DND-41 (cell line): ENCODE measurements at regions not wholly inside any gene's neighbourhood (a gene's known extent, or its start where the extent isn't known, plus 50 kb on each side); places are given as distances from the start of the nearest gene placed in this dataset.

Source experiments
- ATAC-seq: fragments of 200-7000 bp; cut with Tn5 transposase; 3 replicates; pipeline ENCODE4 v1.9.1; 2021; ENCODE audit warnings: low read depth; ENCODE audit not compliant: insufficient read depth
- DNase-seq: peaks from one replicate; pipeline ENCODE4 v3.0.0-alpha.2; 2020
- H2AFZ ChIP-seq: 2 replicates; pipeline ENCODE4 v1.6.0; 2012; ENCODE audit warnings: low read depth, low read length
- H3K27ac ChIP-seq: 2 replicates; pipeline ENCODE4 v1.5.1; 2012; ENCODE audit warnings: low read length, inconsistent platforms
- H3K27me3 ChIP-seq: fragments of 200-600 bp; sonication (generic); 2 replicates; pipeline ENCODE4 v1.6.0; 2012; ENCODE audit warnings: low read length, mild to moderate bottlenecking, inconsistent platforms; ENCODE audit not compliant: insufficient read depth, poor library complexity
- H3K36me3 ChIP-seq: 2 replicates; pipeline ENCODE4 v1.5.1; 2012; ENCODE audit warnings: low read length, inconsistent platforms; ENCODE audit not compliant: insufficient read depth
- H3K4me1 ChIP-seq: 2 replicates; pipeline ENCODE4 v1.5.1; 2012; ENCODE audit warnings: mild to moderate bottlenecking, low read length; ENCODE audit not compliant: insufficient read depth
- H3K4me2 ChIP-seq: 2 replicates; pipeline ENCODE4 v1.6.0; 2012; ENCODE audit warnings: mild to moderate bottlenecking, moderate library complexity, low read length, inconsistent platforms; ENCODE audit not compliant: insufficient read depth
- H3K4me3 ChIP-seq, 2 experiments: fragments of 200-600 bp in 1 of 2; shearing (Covaris generic) in 1 of 2; 2 replicates each; pipeline ENCODE4 v1.5.1; 2012 to 2016; ENCODE audit warnings: inconsistent platforms in 2 of 2, low read length in 2 of 2, mild to moderate bottlenecking in 2 of 2, low read depth in 1 of 2, moderate library complexity in 1 of 2
- H3K79me2 ChIP-seq: 2 replicates; pipeline ENCODE4 v1.6.0; 2012; ENCODE audit warnings: low read length, inconsistent platforms; ENCODE audit not compliant: insufficient read depth
- H3K9ac ChIP-seq: 2 replicates; pipeline ENCODE4 v1.6.0; 2012; ENCODE audit warnings: low read depth, mild to moderate bottlenecking, inconsistent platforms, low read length, moderate library complexity
- H3K9me3 ChIP-seq: 2 replicates; pipeline ENCODE4 v1.5.1; 2012; ENCODE audit warnings: low read length, moderate library complexity, mild to moderate bottlenecking, inconsistent platforms; ENCODE audit not compliant: insufficient read depth, severe bottlenecking
- H4K20me1 ChIP-seq: 2 replicates; pipeline ENCODE4 v1.6.0; 2012; ENCODE audit warnings: low read length; ENCODE audit not compliant: insufficient read depth
- EZH2 ChIP-seq: IDR thresholded peaks from 3 replicates; pipeline ENCODE4 v1.6.1; 2012; ENCODE audit warnings: borderline replicate concordance, low read depth, mild to moderate bottlenecking, moderate library complexity, low read length, inconsistent platforms; ENCODE audit not compliant: severe bottlenecking
- TF ChIP-seq, protein P1 (sequence below): IDR thresholded peaks from 2 replicates; pipeline ENCODE4 v1.5.1; 2012; ENCODE audit warnings: borderline replicate concordance, low read length, moderate library complexity, mild to moderate bottlenecking; ENCODE audit not compliant: poor library complexity, severe bottlenecking; ENCODE audit errors: extremely low read depth

DNA sequence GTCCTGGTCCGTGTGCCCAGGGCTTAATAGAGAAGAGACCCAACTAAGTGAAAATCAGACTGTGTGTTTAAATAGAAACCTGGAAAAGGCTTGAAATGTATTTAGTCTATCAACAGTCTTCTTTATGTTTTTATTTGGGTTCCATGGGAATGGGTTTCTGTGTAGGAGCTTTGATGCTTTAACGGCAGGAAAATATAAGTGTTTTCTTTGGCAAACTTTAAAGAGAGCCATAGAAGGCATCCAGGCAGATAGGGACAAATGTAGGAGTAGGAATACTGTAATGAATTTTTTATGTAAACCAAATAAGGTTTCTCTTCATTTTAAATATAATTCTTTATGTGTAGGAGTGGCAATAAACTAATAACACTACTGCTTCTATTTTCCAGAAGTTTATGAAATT lies 989.0 kb downstream of the GATA3 start:
- Histone ChIP-seq H4K20me1 (no peaks in the 10 kb centered on the region), H3K79me2 (no peaks in the 10 kb centered on the region), H3K4me1 (no peaks in the 10 kb centered on the region), H3K27ac (no peak overlapping the region), H3K4me3 (no peak overlapping the region), H3K36me3 (no peaks in the 10 kb centered on the region), H3K9me3 (peaks cover 2% of the 10 kb centered on the region), H3K27me3 (no peaks in the 10 kb centered on the region), H3K4me2 (no peak overlapping the region), H2AFZ (no peak overlapping the region), H3K9ac (no peak overlapping the region)
- DNase-seq, result no peak
- TF ChIP-seq, protein P1, sequence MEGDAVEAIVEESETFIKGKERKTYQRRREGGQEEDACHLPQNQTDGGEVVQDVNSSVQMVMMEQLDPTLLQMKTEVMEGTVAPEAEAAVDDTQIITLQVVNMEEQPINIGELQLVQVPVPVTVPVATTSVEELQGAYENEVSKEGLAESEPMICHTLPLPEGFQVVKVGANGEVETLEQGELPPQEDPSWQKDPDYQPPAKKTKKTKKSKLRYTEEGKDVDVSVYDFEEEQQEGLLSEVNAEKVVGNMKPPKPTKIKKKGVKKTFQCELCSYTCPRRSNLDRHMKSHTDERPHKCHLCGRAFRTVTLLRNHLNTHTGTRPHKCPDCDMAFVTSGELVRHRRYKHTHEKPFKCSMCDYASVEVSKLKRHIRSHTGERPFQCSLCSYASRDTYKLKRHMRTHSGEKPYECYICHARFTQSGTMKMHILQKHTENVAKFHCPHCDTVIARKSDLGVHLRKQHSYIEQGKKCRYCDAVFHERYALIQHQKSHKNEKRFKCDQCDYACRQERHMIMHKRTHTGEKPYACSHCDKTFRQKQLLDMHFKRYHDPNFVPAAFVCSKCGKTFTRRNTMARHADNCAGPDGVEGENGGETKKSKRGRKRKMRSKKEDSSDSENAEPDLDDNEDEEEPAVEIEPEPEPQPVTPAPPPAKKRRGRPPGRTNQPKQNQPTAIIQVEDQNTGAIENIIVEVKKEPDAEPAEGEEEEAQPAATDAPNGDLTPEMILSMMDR, result no peak
- ATAC-seq, result no peak

DNA sequence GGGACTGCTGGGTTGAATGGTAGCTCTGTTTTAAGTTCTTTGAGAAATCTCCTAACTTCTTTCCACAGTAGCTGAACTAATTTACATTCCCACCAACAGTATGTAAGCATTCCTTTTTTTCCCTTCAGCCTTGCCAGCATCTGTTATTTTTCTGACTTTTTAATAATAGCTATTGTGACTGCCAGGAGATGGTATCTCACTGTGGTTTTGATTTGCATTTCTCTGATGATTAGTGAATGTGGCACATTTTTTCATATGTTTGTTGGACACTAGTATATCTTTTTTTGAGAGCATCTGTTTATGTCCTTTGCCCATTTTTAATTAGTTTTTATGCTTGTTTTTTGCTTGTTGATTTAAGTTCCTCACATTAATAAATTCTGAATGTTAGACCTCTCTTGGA lies 990.8 kb downstream of the GATA3 start:
- no peak overlapping the region for H3K27ac ChIP-seq
- no peaks in the 10 kb centered on the region for H3K79me2 ChIP-seq
- H3K9ac ChIP-seq, result no peak overlapping the region
- H4K20me1 ChIP-seq, result no peaks in the 10 kb centered on the region
- H2AFZ ChIP-seq, result no peak overlapping the region
- no peaks in the 10 kb centered on the region for H3K36me3 ChIP-seq
- no peak overlapping the region for H3K4me3 ChIP-seq
- DNase-seq (no peak), ATAC-seq (no peak)
- TF ChIP-seq, protein P1, result no peak
- no peaks in the 10 kb centered on the region for H3K4me1 ChIP-seq
- H3K9me3 ChIP-seq, result peaks cover 4% of the 10 kb centered on the region
- H3K27me3 ChIP-seq, result no peaks in the 10 kb centered on the region
- H3K4me2 ChIP-seq, result no peak overlapping the region

DNA sequence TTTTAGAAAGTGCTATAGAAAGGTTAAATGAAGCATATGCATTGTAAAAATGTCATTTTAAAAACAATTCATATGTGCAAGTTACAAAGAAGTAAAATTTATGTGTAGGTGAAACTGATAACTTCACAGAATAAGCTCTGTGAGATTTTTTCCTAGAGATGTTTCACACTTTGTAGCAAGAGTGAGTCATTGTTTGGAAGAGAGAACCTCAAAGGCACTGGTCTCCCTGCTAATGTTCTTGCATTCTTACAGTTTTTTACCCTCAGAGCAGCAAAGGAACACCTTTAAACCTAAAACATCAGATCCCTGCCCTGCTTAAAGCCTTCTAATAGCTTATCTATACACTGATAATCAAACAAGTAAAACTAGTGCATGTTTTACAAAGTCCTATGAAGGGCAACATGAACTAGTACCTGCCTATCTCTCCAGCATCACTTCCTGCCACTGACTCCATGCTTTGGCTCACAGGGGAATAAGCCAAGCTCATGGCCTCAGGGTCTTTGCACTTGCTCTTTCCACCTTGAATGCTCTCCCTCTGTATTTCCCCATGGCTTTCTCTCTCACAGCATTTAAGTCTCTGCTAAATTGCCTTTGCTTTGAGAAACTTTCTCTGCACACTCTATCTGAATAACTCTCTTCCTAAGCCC lies 997.0 kb downstream of the GATA3 start:
- Histone ChIP-seq H3K4me2 (no peak overlapping the region), H3K27me3 (no peaks in the 10 kb centered on the region), H3K36me3 (no peaks in the 10 kb centered on the region), H3K9me3 (peaks cover 3% of the 10 kb centered on the region), H2AFZ (0 out of 2 replicates have a peak overlapping the region, but pooled peaks have one; percentile 12), H3K79me2 (no peaks in the 10 kb centered on the region), H3K4me1 (no peaks in the 10 kb centered on the region), H4K20me1 (no peaks in the 10 kb centered on the region), H3K4me3 (no peak overlapping the region), H3K9ac (no peak overlapping the region), H3K27ac (no peak overlapping the region)
- no peak for DNase-seq
- no peak for TF ChIP-seq EZH2
- TF ChIP-seq, protein P1, result no peak
- ATAC-seq, result peak; percentile 58; the same call in 2 of the 3 replicates

DNA sequence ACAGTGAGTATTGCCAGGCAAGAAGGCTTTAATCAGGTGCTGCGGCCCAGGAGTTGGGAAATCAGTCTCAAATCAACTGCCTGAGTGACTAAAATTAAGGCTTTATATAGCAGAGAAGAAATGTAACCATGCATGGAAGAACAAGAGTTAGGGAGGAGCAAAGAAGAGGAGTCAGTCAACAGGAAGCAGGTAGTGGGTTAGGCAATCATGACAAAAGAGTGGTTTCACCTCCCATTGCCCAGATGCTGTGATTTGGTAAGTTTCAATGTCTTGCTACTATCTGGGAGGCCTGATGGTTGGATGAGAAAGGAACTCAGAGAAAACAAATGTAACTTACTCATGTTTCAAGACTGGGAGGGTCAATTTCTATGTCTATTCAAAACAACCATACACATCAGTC lies 998.3 kb downstream of the GATA3 start:
- ATAC-seq (no peak), DNase-seq (no peak)
- Histone ChIP-seq H2AFZ (no peak overlapping the region), H3K4me1 (no peaks in the 10 kb centered on the region), H3K4me2 (no peak overlapping the region), H3K9me3 (peaks cover 5% of the 10 kb centered on the region), H3K27me3 (no peaks in the 10 kb centered on the region), H3K36me3 (no peaks in the 10 kb centered on the region), H3K27ac (no peak overlapping the region), H3K79me2 (no peaks in the 10 kb centered on the region), H3K9ac (no peak overlapping the region), H3K4me3 (no peak overlapping the region), H4K20me1 (no peaks in the 10 kb centered on the region)
- no peak for TF ChIP-seq EZH2
- TF ChIP-seq, protein P1, result no peak
